GM18520 (cell line): ENCODE measurements at regions not wholly inside any gene's neighbourhood (a gene's known extent, or its start where the extent isn't known, plus 50 kb on each side); places are given as distances from the start of the nearest gene placed in this dataset.

Experiments used
- ATAC-seq: cut with Tn5 transposase; IDR thresholded peaks from one replicate; pipeline ENCODE4 v1.9.1; 2021; ENCODE audit not compliant: unreplicated experiment

- ATAC-seq, result no peak
These were observed 408.1 kb upstream of the CTNND2 start for GRCh38 chr5:12312343-12312742.

GRCh38 chr5:12294151-12294550 lies 389.9 kb upstream of the CTNND2 start:
- no peak for ATAC-seq

- no peak for ATAC-seq
These were observed 388.5 kb upstream of the CTNND2 start for GRCh38 chr5:12292610-12293204.

GRCh38 chr5:12284604-12285003 lies 380.4 kb upstream of the CTNND2 start:
- no peak for ATAC-seq

GRCh38 chr5:12277504-12278192 lies 373.4 kb upstream of the CTNND2 start:
- ATAC-seq, result peak; percentile 67

GRCh38 chr5:12274236-12274635 lies 370.0 kb upstream of the CTNND2 start:
- ATAC-seq, result no peak

GRCh38 chr5:12272389-12272788 lies 368.1 kb upstream of the CTNND2 start:
- ATAC-seq, result no peak

GRCh38 chr5:12270914-12271313 lies 366.7 kb upstream of the CTNND2 start:
- ATAC-seq, result no peak

GRCh38 chr5:12269164-12269563 lies 364.9 kb upstream of the CTNND2 start:
- ATAC-seq, result no peak

GRCh38 chr5:12258549-12258948 lies 354.3 kb upstream of the CTNND2 start:
- ATAC-seq, result no peak

- no peak for ATAC-seq
These were observed 346.2 kb upstream of the CTNND2 start for GRCh38 chr5:12250454-12250853.

- no peak for ATAC-seq
These were observed 344.6 kb upstream of the CTNND2 start for GRCh38 chr5:12248831-12249230.

- no peak for ATAC-seq
These were observed 341.8 kb upstream of the CTNND2 start for GRCh38 chr5:12246036-12246435.

- ATAC-seq, result no peak
These were observed 341.2 kb upstream of the CTNND2 start for GRCh38 chr5:12245429-12245828.

GRCh38 chr5:12242950-12243888 lies 339.0 kb upstream of the CTNND2 start:
- ATAC-seq, result no peak

- ATAC-seq, result no peak
These were observed 333.8 kb upstream of the CTNND2 start for GRCh38 chr5:12237837-12238575.

- no peak for ATAC-seq
These were observed 326.4 kb upstream of the CTNND2 start for GRCh38 chr5:12230659-12231058.

- no peak for ATAC-seq
These were observed 312.8 kb upstream of the CTNND2 start for GRCh38 chr5:12217039-12217438.

GRCh38 chr5:12214267-12215015 lies 310.2 kb upstream of the CTNND2 start:
- ATAC-seq, result no peak

- ATAC-seq, result no peak
These were observed 304.3 kb upstream of the CTNND2 start for GRCh38 chr5:12208366-12209100.
